Sigmoid colon (tissue), 6 donors: ENCODE measurements at regions not wholly inside any gene's neighbourhood (a gene's known extent, or its start where the extent isn't known, plus 50 kb on each side); places are given as distances from the start of the nearest gene placed in this dataset.
"Not testable (repeated sequence)": the region's sequence is repeated elsewhere in the genome, so short reads cannot be mapped to it uniquely, and the experiment has no call there.

Source experiments
- DNase-seq: peaks from one replicate; pipeline ENCODE4 v3.0.0-alpha.2; 2019
- H3K27ac ChIP-seq, 4 donors: fragments of 200-600 bp; sonication (generic); one replicate each; pipeline ENCODE4 v1.5.1; 2016 to 2019; ENCODE audit warnings: mild to moderate bottlenecking in 1 of 4
- H3K27me3 ChIP-seq, 3 donors: fragments of 200-600 bp; sonication (generic); one replicate each; pipeline ENCODE4 v1.5.1; 2019; ENCODE audit warnings: mild to moderate bottlenecking in 1 of 3
- H3K36me3 ChIP-seq, 4 donors: fragments of 200-600 bp; sonication (generic); one replicate each; pipeline ENCODE4 v1.5.1; 2016 to 2019
- H3K4me1 ChIP-seq, 4 donors: fragments of 200-600 bp; sonication (generic); one replicate each; pipeline ENCODE4 v1.5.1; 2017 to 2019
- H3K4me3 ChIP-seq, 4 donors: fragments of 200-600 bp; sonication (generic); one replicate each; pipeline ENCODE4 v1.5.1; 2017 to 2019; ENCODE audit warnings: mild to moderate bottlenecking in 2 of 4, moderate library complexity in 1 of 4
- H3K9me3 ChIP-seq, 4 donors: fragments of 200-600 bp in 3 of 4; sonication (generic) in 3 of 4; one replicate each; pipeline versions ENCODE4 v1.5.1 to v1.6.1; 2013 to 2019
- CTCF ChIP-seq, 4 experiments: fragments of 450-650 bp in 3 of 4; fragments of 200-600 bp in 1 of 4; IDR thresholded peaks; one replicate each; pipeline ENCODE4 v1.5.1; 2016 to 2019; ENCODE audit warnings: antibody characterized with exemption in 4 of 4, mild to moderate bottlenecking in 3 of 4, moderate library complexity in 2 of 4
- EP300 ChIP-seq, 4 donors: sonication (generic); formaldehyde crosslinking; IDR thresholded peaks; one replicate each; pipeline ENCODE4 v1.6.1; 2017; ENCODE audit warnings: antibody characterized with exemption in 4 of 4
- POLR2A ChIP-seq, 2 donors: fragments of 450-650 bp; IDR thresholded peaks; one replicate each; pipeline ENCODE4 v1.6.1; 2016; ENCODE audit warnings: antibody characterized with exemption in 2 of 2, mild to moderate bottlenecking in 2 of 2, moderate library complexity in 2 of 2
- POLR2AphosphoS5 ChIP-seq, 4 donors: sonication (generic); formaldehyde crosslinking; IDR thresholded peaks; one replicate each; pipeline ENCODE4 v1.6.1; 2017; ENCODE audit warnings: antibody characterized with exemption in 4 of 4
- WGBS, 2 donors: extraction: QIAGEN DNeasy Blood & Tissue Kit; methylation state at CpG; one replicate each; pipeline ENCODE4 v1.1.7; 2013; 5-methylcytosine and 5-hydroxymethylcytosine counted together
- intact Hi-C: fragments of 100-400 bp; cut with DNase I; formaldehyde crosslinking; loops from one replicate; pipeline ENCODE4 v1.15.1; 2023
- donor health status: healthy with polysubstance abuse.
- donor health status: healthy.

GRCh38 chr10:30170814-30171213 is 111.4 kb upstream of the JCAD start:
- TF ChIP-seq POLR2AphosphoS5 (IDR thresholded peaks at IDR 0.05) (peak in 1 of 4 donors; percentile 35), CTCF (IDR thresholded peaks at IDR 0.05) (no peak)
- H3K27ac ChIP-seq, result no peak overlapping the region
- H3K27me3 ChIP-seq, result no peaks in the 10 kb centered on the region
- WGBS, 2 donors, result 81 to 88% methylated on average over 3 of the region's 3 CpGs
- peaks cover 0 to 12% (median 6%) of the 10 kb centered on the region in 4 donors for H3K4me1 ChIP-seq
- H3K9me3 ChIP-seq, result no peaks in the 10 kb centered on the region
- intact Hi-C loops, result no loop called here
- no peak overlapping the region for H3K4me3 ChIP-seq
- DNase-seq, result no peak
- H3K36me3 ChIP-seq, result no peaks in the 10 kb centered on the region

- TF ChIP-seq POLR2AphosphoS5 (IDR thresholded peaks at IDR 0.05), result no peak
- TF ChIP-seq POLR2A (IDR thresholded peaks at IDR 0.05), result no peak
- TF ChIP-seq EP300 (IDR thresholded peaks at IDR 0.05), result no peak
- TF ChIP-seq CTCF (IDR thresholded peaks at IDR 0.05), result no peak
- H3K27ac ChIP-seq, result no peak overlapping the region
- 86 to 91% methylated on average over 3 of the region's 3 CpGs for WGBS, 2 donors
Observed at GRCh38 chr10:30170146-30170545, 110.8 kb upstream of the JCAD start.

GRCh38 chr10:30169342-30169741 is 110.0 kb upstream of the JCAD start:
- 84% methylated on average over 3 of the region's 3 CpGs for WGBS, 2 donors
- H3K27me3 ChIP-seq, result no peaks in the 10 kb centered on the region
- no peak for TF ChIP-seq CTCF (IDR thresholded peaks at IDR 0.05)
- TF ChIP-seq POLR2AphosphoS5 (IDR thresholded peaks at IDR 0.05), result peak in 1 of 4 donors; percentile 41
- H3K4me1 ChIP-seq, result peaks cover 0 to 12% (median 6%) of the 10 kb centered on the region in 4 donors
- H3K4me3 ChIP-seq, result no peak overlapping the region
- H3K27ac ChIP-seq, result no peak overlapping the region
- no peaks in the 10 kb centered on the region for H3K9me3 ChIP-seq
- intact Hi-C loops, result no loop called here
- H3K36me3 ChIP-seq, result no peaks in the 10 kb centered on the region
- DNase-seq, result no peak

More at GRCh38 chr10:30170146-30170545, 110.8 kb upstream of the JCAD start:
- no peak for DNase-seq
- peaks cover 0 to 12% (median 6%) of the 10 kb centered on the region in 4 donors for H3K4me1 ChIP-seq
- H3K9me3 ChIP-seq, result no peaks in the 10 kb centered on the region
- H3K27me3 ChIP-seq, result no peaks in the 10 kb centered on the region
- intact Hi-C loops, result no loop called here
- H3K4me3 ChIP-seq, result no peak overlapping the region
- no peaks in the 10 kb centered on the region for H3K36me3 ChIP-seq

GRCh38 chr10:30166929-30167328 is 107.5 kb upstream of the JCAD start:
- Histone ChIP-seq H3K9me3 (no peaks in the 10 kb centered on the region), H3K4me3 (no peak overlapping the region), H3K36me3 (no peaks in the 10 kb centered on the region), H3K27me3 (no peaks in the 10 kb centered on the region), H3K4me1 (peaks cover 0 to 12% (median 6%) of the 10 kb centered on the region in 4 donors), H3K27ac (no peak overlapping the region)
- TF ChIP-seq EP300 (IDR thresholded peaks at IDR 0.05), result no peak
- TF ChIP-seq CTCF (IDR thresholded peaks at IDR 0.05), result no peak
- no peak for TF ChIP-seq POLR2A (IDR thresholded peaks at IDR 0.05)
- no peak for TF ChIP-seq POLR2AphosphoS5 (IDR thresholded peaks at IDR 0.05)
- intact Hi-C loops, result no loop called here
- no peak for DNase-seq
- WGBS, 2 donors, result 91 to 93% methylated on average over 5 of the region's 5 CpGs

- H3K4me3 ChIP-seq, H3K27me3 ChIP-seq, H3K27ac ChIP-seq, H3K9me3 ChIP-seq, H3K36me3 ChIP-seq, intact Hi-C loops, DNase-seq: not testable (repeated sequence)
- WGBS, 2 donors, result 62 to 68% methylated on average over 8 of the region's 10 CpGs
- H3K4me1 ChIP-seq, result peaks cover 0 to 11% (median 5%) of the 10 kb centered on the region in 4 donors
Observed at GRCh38 chr10:30163410-30163809, 104.0 kb upstream of the JCAD start.

- DNase-seq, H3K4me3 ChIP-seq, H3K27ac ChIP-seq, H3K27me3 ChIP-seq, intact Hi-C loops, H3K9me3 ChIP-seq, H3K36me3 ChIP-seq: not testable (repeated sequence)
- WGBS, 2 donors, result 94 to 97% methylated on average over 25 of the region's 25 CpGs
- peaks cover 0 to 11% (median 5%) of the 10 kb centered on the region in 4 donors for H3K4me1 ChIP-seq
Observed at GRCh38 chr10:30162796-30163195, 103.4 kb upstream of the JCAD start.
